Fibroblast of lung (primary cell): ENCODE measurements at regions not wholly inside any gene's neighbourhood (a gene's known extent, or its start where the extent isn't known, plus 50 kb on each side); places are given as distances from the start of the nearest gene placed in this dataset.

Experiments used
- DNase-seq, 2 donors: peaks; one replicate each; pipeline versions ENCODE4 v3.0.0 to v3.0.0-alpha.2; 2010; ENCODE audit warnings: low read depth in 2 of 2
- H2AFZ ChIP-seq: 2 replicates; pipeline ENCODE4 v1.5.1; 2012; ENCODE audit warnings: low read length, control low read depth, inconsistent platforms
- H3K27ac ChIP-seq: 2 replicates; pipeline ENCODE4 v1.5.1; 2011; ENCODE audit warnings: low read length, control low read depth; ENCODE audit not compliant: insufficient read depth
- H3K27me3 ChIP-seq: 2 replicates; pipeline ENCODE4 v1.5.1; 2011; ENCODE audit warnings: mild to moderate bottlenecking, low read length; ENCODE audit not compliant: control insufficient read depth, insufficient read depth
- H3K36me3 ChIP-seq: 2 replicates; pipeline ENCODE4 v1.5.1; 2011; ENCODE audit warnings: low read length; ENCODE audit not compliant: control insufficient read depth, insufficient read depth
- H3K4me1 ChIP-seq: 2 replicates; pipeline ENCODE4 v1.5.1; 2011; ENCODE audit warnings: low read length; ENCODE audit not compliant: control insufficient read depth, insufficient read depth; ENCODE audit errors: extremely low read depth
- H3K4me2 ChIP-seq: 2 replicates; pipeline ENCODE4 v1.5.1; 2011; ENCODE audit warnings: low read length, control low read depth; ENCODE audit not compliant: insufficient read depth; ENCODE audit errors: extremely low read depth
- H3K4me3 ChIP-seq, 4 experiments: fragments of 200-600 bp in 1 of 4; sonication (generic) in 1 of 4; replicated peaks in 1 of 4; 2 replicates each; pipeline ENCODE4 v1.5.1; 2011 to 2016; ENCODE audit warnings: low read length in 4 of 4, low read depth in 3 of 4, mild to moderate bottlenecking in 3 of 4, control low read depth in 2 of 4, inconsistent platforms in 1 of 4, mixed read lengths in 1 of 4; ENCODE audit not compliant: insufficient read depth in 1 of 4; ENCODE audit errors: control extremely low read depth in 1 of 4
- H3K79me2 ChIP-seq: 2 replicates; pipeline ENCODE4 v1.5.1; 2012; ENCODE audit warnings: mild to moderate bottlenecking, low read length, inconsistent platforms; ENCODE audit not compliant: control insufficient read depth, insufficient read depth
- H3K9ac ChIP-seq: 2 replicates; pipeline ENCODE4 v1.5.1; 2011; ENCODE audit warnings: mild to moderate bottlenecking, low read length, control low read depth; ENCODE audit not compliant: insufficient read depth
- H3K9me3 ChIP-seq: 2 replicates; pipeline ENCODE4 v1.5.1; 2012; ENCODE audit warnings: low read depth, low read length; ENCODE audit not compliant: control insufficient read depth, insufficient read depth
- H4K20me1 ChIP-seq: 2 replicates; pipeline ENCODE4 v1.5.1; 2011; ENCODE audit warnings: low read length; ENCODE audit not compliant: control insufficient read depth, insufficient read depth; ENCODE audit errors: extremely low read depth
- EZH2 ChIP-seq: IDR thresholded peaks from 2 replicates; pipeline ENCODE4 v1.5.1; 2012; ENCODE audit warnings: low read length, control low read depth, mild to moderate bottlenecking; ENCODE audit errors: missing control alignments
- TF ChIP-seq, protein P1 (sequence below), 2 donors: IDR thresholded peaks in 1 of 2; conservative IDR thresholded peaks in 1 of 2; 1 replicate in 1 of 2; 2 replicates in 1 of 2; pipeline ENCODE4 v1.5.1; 2011 to 2012; ENCODE audit warnings: low read length in 2 of 2, control low read depth in 1 of 2, inconsistent platforms in 1 of 2, low read depth in 1 of 2, mild to moderate bottlenecking in 1 of 2

DNA sequence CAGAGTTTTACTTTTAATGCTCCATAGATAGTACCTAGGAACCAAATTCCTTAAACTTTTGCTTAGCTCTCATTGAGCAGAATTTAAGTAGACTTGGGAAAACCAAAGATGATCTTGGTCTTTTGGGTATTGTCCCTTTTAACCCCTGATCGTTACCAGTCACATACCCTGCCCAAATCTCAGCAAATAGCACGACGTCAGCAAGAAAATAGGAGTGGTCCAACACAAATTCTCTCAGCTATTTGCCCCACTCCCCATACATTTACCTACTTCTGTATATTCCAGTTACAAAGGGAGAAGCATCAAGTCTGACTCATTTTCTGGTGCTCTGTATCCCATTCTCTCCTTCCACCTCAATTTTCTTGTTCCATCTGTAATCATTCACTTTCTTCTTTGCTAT lies 387.3 kb downstream of the CCDC85A start:
- no peak overlapping the region for H2AFZ ChIP-seq
- no peaks in the 10 kb centered on the region for H3K27me3 ChIP-seq
- no peak for TF ChIP-seq EZH2
- TF ChIP-seq, protein P1, sequence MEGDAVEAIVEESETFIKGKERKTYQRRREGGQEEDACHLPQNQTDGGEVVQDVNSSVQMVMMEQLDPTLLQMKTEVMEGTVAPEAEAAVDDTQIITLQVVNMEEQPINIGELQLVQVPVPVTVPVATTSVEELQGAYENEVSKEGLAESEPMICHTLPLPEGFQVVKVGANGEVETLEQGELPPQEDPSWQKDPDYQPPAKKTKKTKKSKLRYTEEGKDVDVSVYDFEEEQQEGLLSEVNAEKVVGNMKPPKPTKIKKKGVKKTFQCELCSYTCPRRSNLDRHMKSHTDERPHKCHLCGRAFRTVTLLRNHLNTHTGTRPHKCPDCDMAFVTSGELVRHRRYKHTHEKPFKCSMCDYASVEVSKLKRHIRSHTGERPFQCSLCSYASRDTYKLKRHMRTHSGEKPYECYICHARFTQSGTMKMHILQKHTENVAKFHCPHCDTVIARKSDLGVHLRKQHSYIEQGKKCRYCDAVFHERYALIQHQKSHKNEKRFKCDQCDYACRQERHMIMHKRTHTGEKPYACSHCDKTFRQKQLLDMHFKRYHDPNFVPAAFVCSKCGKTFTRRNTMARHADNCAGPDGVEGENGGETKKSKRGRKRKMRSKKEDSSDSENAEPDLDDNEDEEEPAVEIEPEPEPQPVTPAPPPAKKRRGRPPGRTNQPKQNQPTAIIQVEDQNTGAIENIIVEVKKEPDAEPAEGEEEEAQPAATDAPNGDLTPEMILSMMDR (conservative IDR thresholded peaks at IDR 0.05 in 1 of 2, IDR thresholded peaks at IDR 0.05 in 1 of 2; ENCODE audit: low read depth in 1 of 2, low read length in 2 of 2), result no peak
- no peak overlapping the region for H3K9ac ChIP-seq
- H3K4me2 ChIP-seq, result no peak overlapping the region
- H3K4me1 ChIP-seq, result no peaks in the 10 kb centered on the region
- no peaks in the 10 kb centered on the region for H4K20me1 ChIP-seq
- no peak overlapping the region for H3K4me3 ChIP-seq
- no peak for DNase-seq
- H3K9me3 ChIP-seq, result no peaks in the 10 kb centered on the region
- H3K36me3 ChIP-seq, result no peaks in the 10 kb centered on the region
- H3K79me2 ChIP-seq, result no peaks in the 10 kb centered on the region
- no peak overlapping the region for H3K27ac ChIP-seq

DNA sequence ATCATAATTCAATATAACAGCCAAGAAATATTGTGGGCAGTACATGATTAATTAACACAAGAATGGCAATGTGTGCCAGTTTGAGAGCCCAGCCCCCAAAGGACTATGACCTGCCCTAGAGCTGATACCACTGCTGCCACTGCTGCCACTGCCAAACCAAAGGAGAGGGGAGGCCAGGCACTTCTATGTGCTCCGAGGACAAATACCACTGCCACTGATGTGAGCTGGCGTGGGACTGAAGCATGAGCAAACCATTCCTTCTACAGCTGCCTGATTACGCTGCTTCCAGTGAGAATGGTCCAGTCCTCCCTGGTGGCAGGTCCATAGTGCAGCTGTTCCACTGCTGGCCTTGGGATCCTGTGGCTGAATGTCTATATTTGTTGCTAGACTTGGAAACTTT lies 392.2 kb downstream of the CCDC85A start:
- Histone ChIP-seq H3K4me3 (no peak overlapping the region), H2AFZ (no peak overlapping the region), H3K9ac (no peak overlapping the region), H4K20me1 (no peaks in the 10 kb centered on the region), H3K4me2 (no peak overlapping the region), H3K27ac (no peak overlapping the region), H3K9me3 (no peaks in the 10 kb centered on the region), H3K36me3 (no peaks in the 10 kb centered on the region), H3K79me2 (no peaks in the 10 kb centered on the region), H3K27me3 (no peaks in the 10 kb centered on the region), H3K4me1 (no peaks in the 10 kb centered on the region)
- DNase-seq, result no peak
- TF ChIP-seq, protein P1 (conservative IDR thresholded peaks at IDR 0.05 in 1 of 2, IDR thresholded peaks at IDR 0.05 in 1 of 2; ENCODE audit: low read depth in 1 of 2, low read length in 2 of 2), result no peak
- TF ChIP-seq EZH2, result no peak

DNA sequence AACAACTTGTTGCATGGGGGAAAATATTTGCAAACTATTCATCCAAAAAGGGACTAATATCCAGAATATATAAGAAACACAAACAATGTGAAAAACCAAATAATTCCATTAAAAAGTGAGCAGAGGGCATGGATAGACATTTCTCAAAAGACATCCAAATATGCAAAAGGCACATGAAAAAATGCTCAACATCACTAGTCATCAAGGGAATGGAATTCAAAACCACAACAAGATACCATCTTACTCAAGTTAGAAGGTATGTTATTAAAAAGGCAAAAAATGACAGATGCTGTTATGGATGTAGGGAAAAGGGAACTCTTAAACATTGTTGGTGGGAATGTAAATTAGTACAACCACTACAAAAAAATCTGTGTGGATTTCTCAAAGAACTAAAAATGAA lies 396.5 kb downstream of the CCDC85A start:
- Histone ChIP-seq H3K27ac (no peak overlapping the region), H3K79me2 (no peaks in the 10 kb centered on the region), H3K4me2 (no peak overlapping the region), H3K4me1 (no peaks in the 10 kb centered on the region), H4K20me1 (no peaks in the 10 kb centered on the region), H3K36me3 (no peaks in the 10 kb centered on the region), H2AFZ (no peak overlapping the region), H3K9me3 (no peaks in the 10 kb centered on the region), H3K4me3 (no peak overlapping the region), H3K27me3 (no peaks in the 10 kb centered on the region), H3K9ac (no peak overlapping the region)
- peak in 1 of 2 donors; percentile 92 for DNase-seq
- no peak for TF ChIP-seq EZH2
